Nephron (organoid): ENCODE measurements at regions not wholly inside any gene's neighbourhood (a gene's known extent, or its start where the extent isn't known, plus 50 kb on each side); places are given as distances from the start of the nearest gene placed in this dataset.
"Not testable (repeated sequence)": the region's sequence is repeated elsewhere in the genome, so short reads cannot be mapped to it uniquely, and the experiment has no call there.

Experiments used
- H3K27ac Mint-ChIP-seq, 3 experiments: 2 replicates each; pipeline ENCODE4 v1.8.0; 2020; ENCODE audit warnings: mixed read lengths in 3 of 3, mild to moderate bottlenecking in 2 of 3, moderate library complexity in 1 of 3
- H3K27me3 Mint-ChIP-seq: 2 replicates; pipeline ENCODE4 v1.8.0; 2021; ENCODE audit warnings: low read depth, mild to moderate bottlenecking, moderate library complexity, mixed read lengths
- H3K36me3 Mint-ChIP-seq: 2 replicates; pipeline ENCODE4 v1.8.0; 2020; ENCODE audit warnings: low read depth, mixed read lengths
- H3K4me1 Mint-ChIP-seq: 2 replicates; pipeline ENCODE4 v1.8.0; 2020; ENCODE audit warnings: mixed read lengths
- H3K4me3 Mint-ChIP-seq, 3 experiments: 2 replicates each; pipeline ENCODE4 v1.8.0; 2020; ENCODE audit warnings: mild to moderate bottlenecking in 3 of 3, mixed read lengths in 3 of 3, moderate library complexity in 2 of 3
- H3K9me3 Mint-ChIP-seq: 2 replicates; pipeline ENCODE4 v1.8.0; 2020; ENCODE audit warnings: mixed read lengths
- TF ChIP-seq, protein P1 (sequence below), 3 experiments: fragments of 200-600 bp; sonication (generic); IDR thresholded peaks; one replicate each; pipeline ENCODE4 v1.5.0; 2021; ENCODE audit warnings: antibody characterized with exemption in 3 of 3; ENCODE audit not compliant: unreplicated experiment in 3 of 3

DNA sequence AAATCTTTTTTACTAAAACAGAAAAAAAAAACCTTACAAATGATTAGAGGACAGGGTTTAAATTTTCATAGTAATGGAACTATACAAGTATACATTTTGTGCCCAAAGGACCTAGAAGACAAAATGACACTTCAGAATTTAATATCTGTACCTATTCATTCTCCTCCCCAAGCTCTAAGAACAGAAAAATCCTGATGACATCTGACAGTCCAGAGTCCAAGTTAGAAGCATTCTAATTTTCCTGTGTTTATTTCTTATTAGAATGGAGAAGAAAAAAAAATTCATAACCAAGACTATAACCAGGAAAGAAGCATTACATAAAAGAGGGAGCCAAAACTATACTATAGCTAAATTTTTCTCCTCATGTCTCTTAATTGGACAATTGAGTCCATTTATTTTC lies 138.9 kb upstream of the SLC13A1 start:
- Mint-ChIP-seq H3K4me1 (no peaks in the 10 kb centered on the region), H3K27ac (peak overlapping the region; percentile 38 to 78 (median 51)), H3K4me3 (no peak overlapping the region), H3K9me3 (no peaks in the 10 kb centered on the region), H3K36me3 (no peaks in the 10 kb centered on the region), H3K27me3 (no peaks in the 10 kb centered on the region)
- TF ChIP-seq, protein P1, sequence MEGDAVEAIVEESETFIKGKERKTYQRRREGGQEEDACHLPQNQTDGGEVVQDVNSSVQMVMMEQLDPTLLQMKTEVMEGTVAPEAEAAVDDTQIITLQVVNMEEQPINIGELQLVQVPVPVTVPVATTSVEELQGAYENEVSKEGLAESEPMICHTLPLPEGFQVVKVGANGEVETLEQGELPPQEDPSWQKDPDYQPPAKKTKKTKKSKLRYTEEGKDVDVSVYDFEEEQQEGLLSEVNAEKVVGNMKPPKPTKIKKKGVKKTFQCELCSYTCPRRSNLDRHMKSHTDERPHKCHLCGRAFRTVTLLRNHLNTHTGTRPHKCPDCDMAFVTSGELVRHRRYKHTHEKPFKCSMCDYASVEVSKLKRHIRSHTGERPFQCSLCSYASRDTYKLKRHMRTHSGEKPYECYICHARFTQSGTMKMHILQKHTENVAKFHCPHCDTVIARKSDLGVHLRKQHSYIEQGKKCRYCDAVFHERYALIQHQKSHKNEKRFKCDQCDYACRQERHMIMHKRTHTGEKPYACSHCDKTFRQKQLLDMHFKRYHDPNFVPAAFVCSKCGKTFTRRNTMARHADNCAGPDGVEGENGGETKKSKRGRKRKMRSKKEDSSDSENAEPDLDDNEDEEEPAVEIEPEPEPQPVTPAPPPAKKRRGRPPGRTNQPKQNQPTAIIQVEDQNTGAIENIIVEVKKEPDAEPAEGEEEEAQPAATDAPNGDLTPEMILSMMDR (IDR thresholded peaks at IDR 0.05; ENCODE audit: unreplicated experiment in 3 of 3): no peak

DNA sequence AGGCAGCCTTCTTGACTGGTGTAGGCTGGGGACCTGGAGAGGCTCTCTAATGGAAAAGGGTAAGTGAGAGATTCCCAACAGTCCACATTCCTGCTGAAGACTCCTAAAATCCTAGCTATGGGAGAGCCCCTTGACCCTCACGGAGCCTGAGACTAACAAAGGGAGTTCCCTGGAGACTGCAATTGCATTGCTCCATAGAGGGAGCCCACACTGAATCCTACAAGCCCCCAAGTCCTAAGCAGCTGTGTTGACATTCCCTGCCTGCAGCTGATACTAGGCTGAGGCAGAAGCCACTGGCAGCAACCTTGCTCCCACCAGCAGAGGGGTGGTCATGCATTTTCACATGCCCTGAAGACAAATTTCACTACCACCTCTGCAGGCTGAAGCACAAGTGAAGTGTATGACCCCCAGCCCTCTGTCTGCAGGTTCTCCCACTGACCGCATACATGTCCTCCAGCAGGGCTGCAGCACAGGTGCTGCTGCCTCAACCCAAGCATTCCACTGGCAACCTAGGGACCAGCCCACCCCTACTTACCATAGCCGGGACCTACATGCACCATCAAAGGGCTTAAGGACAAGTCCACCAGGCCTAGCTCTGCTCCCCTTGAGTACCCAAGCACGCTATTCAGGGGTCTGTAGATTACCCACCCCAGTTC lies 130.3 kb upstream of the SLC13A1 start:
- Mint-ChIP-seq H3K4me3 (no peak overlapping the region), H3K27ac (no peak overlapping the region), H3K36me3 (no peaks in the 10 kb centered on the region), H3K9me3 (no peaks in the 10 kb centered on the region), H3K4me1 (no peaks in the 10 kb centered on the region), H3K27me3 (peaks cover 4% of the 10 kb centered on the region)
- TF ChIP-seq, protein P1 (IDR thresholded peaks at IDR 0.05; ENCODE audit: unreplicated experiment in 3 of 3): no peak

DNA sequence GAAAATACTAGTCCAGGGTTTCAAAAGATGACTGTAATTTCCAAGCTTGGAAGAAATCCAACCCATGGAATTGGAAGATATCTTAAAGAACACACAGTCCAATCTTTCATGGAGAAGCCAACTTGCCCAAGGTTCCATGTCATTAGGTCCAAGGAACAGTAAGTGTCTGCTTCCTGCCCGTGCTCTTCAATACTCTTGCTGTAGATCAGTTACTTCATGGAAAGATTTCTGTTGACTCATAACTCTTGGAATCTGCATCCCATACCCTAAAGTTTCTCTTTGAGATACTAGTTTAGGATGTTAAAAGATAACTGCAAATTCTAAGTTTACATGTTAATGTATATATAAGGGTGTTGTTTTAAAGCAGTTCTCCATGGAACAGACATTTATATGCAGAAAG lies 127.9 kb upstream of the SLC13A1 start:
- TF ChIP-seq, protein P1 (IDR thresholded peaks at IDR 0.05; ENCODE audit: unreplicated experiment in 3 of 3): no peak
- H3K36me3 Mint-ChIP-seq: no peaks in the 10 kb centered on the region
- H3K4me3 Mint-ChIP-seq: no peak overlapping the region
- peaks cover 4% of the 10 kb centered on the region for H3K27me3 Mint-ChIP-seq
- H3K27ac Mint-ChIP-seq: no peak overlapping the region
- H3K4me1 Mint-ChIP-seq: no peaks in the 10 kb centered on the region
- H3K9me3 Mint-ChIP-seq: peaks cover 13% of the 10 kb centered on the region

DNA sequence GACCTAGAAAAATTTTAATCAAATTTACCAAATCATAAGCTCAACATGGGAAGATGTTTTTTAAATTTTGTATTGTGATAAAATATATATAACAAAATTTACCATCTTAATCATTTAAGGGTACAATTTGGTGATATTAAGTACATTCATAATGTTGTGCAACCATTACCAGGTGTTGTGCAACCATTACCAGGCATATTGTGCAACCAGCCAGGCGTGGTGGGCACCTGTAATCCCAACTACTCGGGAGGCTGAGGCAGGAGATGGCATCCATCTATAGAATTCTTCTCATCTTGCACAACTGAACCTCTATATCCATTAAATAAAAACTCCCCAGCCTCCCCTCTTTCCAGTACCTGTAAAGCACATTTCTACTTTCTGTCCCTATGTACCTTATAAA lies 124.5 kb upstream of the SLC13A1 start:
- Mint-ChIP-seq H3K4me1 (no peaks in the 10 kb centered on the region), H3K27me3 (no peaks in the 10 kb centered on the region), H3K4me3 (no peak overlapping the region), H3K27ac (no peak overlapping the region), H3K36me3 (no peaks in the 10 kb centered on the region), H3K9me3 (peaks cover 26% of the 10 kb centered on the region)
- TF ChIP-seq, protein P1 (IDR thresholded peaks at IDR 0.05; ENCODE audit: unreplicated experiment in 3 of 3): no peak

DNA sequence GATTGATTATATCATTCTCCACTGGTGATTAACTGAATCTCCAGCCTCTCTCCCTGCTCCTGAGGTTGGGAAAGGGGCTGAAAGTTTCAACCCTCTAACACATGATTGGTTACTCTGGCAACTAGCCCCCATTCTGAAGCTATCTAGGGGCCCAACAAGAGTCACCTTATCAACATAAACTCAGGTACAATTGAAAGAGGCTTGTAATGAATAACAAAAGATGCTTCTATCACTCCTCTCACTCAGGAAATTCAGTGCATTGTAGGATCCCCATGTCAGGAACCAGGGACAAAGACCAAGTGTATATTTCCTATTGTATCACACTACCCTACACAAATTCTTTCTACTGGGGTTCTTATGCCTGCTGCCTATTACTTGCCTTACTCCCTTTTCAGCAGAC lies 123.9 kb upstream of the SLC13A1 start:
- no peaks in the 10 kb centered on the region for H3K4me1 Mint-ChIP-seq
- no peak overlapping the region for H3K27ac Mint-ChIP-seq
- TF ChIP-seq, protein P1 (IDR thresholded peaks at IDR 0.05; ENCODE audit: unreplicated experiment in 3 of 3): no peak
- H3K9me3 Mint-ChIP-seq: peaks cover 26% of the 10 kb centered on the region
- H3K36me3 Mint-ChIP-seq: no peaks in the 10 kb centered on the region
- no peak overlapping the region for H3K4me3 Mint-ChIP-seq
- no peaks in the 10 kb centered on the region for H3K27me3 Mint-ChIP-seq

DNA sequence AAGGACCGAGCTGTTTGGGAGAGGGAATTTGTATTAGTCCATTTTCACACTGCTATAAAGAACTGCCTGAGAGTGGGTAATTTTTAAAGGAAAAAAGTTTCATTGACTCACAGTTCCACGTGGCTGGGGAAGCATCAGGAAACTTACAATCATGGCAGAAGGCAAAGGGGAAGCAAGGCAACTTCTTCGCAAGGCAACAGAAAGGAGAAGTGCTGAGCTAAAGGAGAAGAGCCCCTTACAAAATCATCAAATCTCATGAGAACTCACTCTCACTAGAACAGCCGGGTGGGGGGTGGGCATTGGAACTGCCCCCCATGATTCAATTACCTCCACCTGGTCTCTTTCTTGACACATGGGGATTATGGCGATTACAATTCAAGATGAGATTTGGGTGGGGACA lies 121.8 kb upstream of the SLC13A1 start:
- peaks cover 26% of the 10 kb centered on the region for H3K9me3 Mint-ChIP-seq
- not testable (repeated sequence) for H3K27me3 Mint-ChIP-seq, H3K27ac Mint-ChIP-seq, H3K4me1 Mint-ChIP-seq, H3K36me3 Mint-ChIP-seq, H3K4me3 Mint-ChIP-seq
